G401 (cell line): ENCODE measurements at regions not wholly inside any gene's neighbourhood (a gene's known extent, or its start where the extent isn't known, plus 50 kb on each side); places are given as distances from the start of the nearest gene placed in this dataset.

ENCODE experiments used
- DNase-seq: peaks from one replicate; pipeline ENCODE4 v3.0.0-alpha.2; 2015; ENCODE audit warnings: low spot score
- in situ Hi-C: cut with HindIII; loops from 2 replicates; pipeline ENCODE4 v1.10.0; 2016; ENCODE audit warnings: low sequenced_read_pairs, mixed read lengths

DNA sequence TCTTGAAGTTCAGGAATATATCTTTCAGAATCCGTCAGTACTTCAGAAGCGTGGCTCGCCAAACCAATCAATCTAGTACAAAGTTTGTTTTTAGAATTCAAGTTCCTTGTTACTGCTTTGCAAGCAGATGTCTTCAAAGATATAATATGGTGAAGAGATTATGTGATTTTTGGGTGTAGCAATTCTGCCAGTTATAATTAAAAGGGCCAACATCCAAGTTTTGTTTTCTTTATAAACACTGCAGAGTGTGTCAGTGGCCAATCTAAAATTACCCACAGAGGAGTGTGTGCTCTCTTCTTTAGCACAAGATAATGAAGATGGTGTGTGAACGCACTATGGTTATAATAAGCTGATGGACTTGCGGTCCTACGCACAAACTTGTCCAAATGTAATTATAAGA is 493.6 kb upstream of the MDFIC2 start:
- in situ Hi-C loops: no loop called here
- DNase-seq: no peak

DNA sequence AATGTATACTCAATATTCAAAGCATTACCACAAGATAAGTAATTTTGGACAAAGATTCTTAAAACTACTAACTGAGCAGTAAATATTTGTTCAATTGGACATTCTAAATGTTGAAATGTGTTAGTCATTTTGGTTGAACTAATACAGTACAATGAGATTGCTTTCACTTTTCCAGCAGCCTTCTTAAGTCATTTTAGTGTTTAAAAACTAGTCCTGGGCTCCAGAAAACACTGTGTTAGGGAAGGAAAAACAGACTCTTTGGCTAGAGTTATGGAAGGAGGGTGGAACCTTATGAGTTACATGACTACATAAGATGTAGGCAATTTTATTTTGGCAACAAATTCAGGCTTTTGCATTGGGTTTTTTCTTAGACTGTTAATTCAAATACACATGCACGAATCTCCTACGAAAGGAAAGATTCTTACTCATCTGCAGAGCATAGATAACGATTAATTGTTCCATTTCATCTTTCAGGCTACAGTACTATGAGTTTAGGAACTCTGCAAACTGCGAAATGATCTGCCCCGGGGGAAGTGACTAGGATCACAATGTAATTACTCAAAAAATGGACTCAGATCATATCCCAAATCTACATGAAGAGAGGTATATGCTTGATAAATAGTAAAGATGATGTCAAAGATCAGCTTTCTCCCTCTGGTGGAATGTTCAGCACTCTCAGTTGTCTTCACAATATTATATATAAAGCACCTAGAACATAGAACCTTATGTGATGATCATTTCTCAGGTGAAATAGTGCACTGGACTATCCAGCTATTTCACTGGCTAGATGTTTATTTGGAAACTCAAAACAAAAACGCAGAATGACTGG is 492.8 kb upstream of the MDFIC2 start:
- in situ Hi-C loops: no loop called here
- no peak for DNase-seq

DNA sequence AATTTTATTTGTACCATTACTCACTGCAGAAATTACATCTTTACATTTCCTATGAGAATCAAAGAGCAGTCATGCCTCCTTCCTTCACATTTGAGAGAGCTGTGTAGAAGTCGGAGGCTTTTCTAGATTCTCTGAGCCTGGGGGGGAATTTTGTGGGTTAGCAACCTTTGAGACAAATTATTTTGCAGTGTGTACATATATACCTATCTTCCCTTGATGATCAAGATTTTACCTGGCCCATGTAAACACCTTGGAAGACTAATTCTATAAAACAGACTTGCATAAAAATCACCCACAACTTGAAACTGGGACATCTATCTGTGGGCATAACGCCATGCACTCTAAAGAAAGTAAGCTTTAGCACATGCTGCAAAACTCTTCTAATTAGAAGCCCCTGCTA is 491.5 kb upstream of the MDFIC2 start:
- no peak for DNase-seq
- in situ Hi-C loops: no loop called here

DNA sequence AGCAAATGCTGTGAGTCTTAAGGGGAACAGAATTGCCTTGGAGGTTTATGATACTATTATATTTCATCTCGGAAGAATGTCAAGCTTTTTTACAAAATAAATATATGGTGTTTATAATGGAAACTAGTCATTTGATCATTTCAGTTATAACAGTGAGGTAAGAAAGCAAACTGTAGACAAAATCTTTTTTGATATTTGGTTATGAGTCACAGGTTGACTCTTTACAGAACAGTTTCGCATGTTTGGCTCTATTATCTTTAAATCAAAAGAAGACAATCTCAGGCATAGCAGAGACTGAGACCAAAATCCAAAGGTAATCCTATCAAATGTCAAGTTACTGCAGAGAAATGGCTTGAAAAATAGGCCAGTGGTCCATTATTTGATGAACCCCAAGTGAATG is 490.9 kb upstream of the MDFIC2 start:
- no peak for DNase-seq
- in situ Hi-C loops: no loop called here

DNA sequence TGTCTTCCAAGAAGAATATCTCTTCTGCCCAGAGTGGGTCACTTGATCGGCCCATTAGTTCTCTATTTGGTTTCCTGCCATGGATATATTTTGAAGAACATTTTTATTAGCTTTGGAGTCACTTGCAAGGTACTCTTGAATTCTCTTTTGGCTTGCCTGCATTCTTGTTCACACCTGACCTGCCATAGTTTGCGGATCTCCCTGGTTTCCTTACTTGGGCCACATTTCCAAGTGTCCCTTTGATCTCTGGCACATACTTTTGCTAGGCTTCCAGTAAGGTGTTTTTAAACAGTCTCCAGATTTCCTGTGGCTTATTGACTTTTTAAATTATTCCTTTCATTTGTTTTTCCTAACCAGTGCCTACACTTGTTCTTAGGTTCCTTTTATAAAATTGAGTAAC is 488.5 kb upstream of the MDFIC2 start:
- no peak for DNase-seq
- in situ Hi-C loops: no loop called here

DNA sequence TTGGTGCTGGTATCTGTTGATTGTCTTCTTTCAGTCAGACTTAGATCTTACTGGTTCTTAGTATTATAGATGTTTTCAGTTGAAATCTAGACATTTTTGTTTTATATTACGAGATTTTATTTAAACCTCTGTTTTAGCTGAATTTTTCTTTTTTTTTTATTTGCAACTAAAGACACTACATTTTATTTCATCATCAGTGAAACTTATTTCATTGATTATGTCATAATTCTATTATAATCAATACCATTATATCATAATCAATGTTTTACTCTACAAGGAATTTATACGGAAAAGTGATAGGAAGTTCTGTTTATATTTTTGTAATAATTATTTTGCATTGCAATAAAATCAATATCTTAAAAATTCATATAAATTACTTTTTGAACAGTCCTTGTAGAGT is 477.4 kb upstream of the MDFIC2 start:
- DNase-seq: no peak
- in situ Hi-C loops: no loop called here

DNA sequence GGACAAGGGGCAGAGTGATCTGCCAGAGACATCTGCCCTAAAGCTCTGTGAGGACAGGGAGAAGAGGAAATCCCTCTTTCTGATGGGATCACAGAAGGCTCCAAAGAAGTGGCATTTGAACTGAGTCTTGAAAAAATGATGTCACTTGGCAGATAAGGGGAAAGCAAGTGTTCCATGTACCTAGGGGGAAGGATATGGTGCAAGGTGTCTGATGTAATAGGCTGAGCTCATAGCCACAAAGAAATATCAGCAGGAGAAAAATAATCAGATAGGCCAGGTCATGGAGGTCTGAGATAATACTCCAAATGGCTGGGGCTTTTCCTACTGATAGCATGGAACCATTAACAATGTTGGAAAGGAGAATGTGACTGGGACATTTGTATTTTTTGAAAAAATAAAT is 468.4 kb upstream of the MDFIC2 start:
- DNase-seq: no peak
- in situ Hi-C loops: no loop called here

DNA sequence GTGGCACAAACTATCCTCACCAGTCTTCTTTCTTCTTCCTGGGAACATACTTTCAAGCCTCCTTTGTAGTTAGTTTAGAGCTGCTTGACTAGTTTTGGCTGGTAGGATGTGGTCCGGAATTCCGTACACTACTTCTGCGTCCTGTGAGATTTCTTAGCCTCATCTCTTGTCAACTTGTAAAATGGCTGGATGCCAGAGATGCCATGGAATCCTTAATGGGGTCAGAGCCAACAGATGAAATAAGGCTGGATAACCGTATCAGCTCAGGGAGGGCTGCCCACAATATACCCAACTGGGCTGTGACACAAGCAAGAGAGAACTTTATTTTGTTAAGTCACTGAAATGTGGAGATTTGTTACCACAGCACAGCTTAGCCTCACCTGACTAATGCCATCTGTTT is 466.9 kb upstream of the MDFIC2 start:
- no peak for DNase-seq
- in situ Hi-C loops: no loop called here

DNA sequence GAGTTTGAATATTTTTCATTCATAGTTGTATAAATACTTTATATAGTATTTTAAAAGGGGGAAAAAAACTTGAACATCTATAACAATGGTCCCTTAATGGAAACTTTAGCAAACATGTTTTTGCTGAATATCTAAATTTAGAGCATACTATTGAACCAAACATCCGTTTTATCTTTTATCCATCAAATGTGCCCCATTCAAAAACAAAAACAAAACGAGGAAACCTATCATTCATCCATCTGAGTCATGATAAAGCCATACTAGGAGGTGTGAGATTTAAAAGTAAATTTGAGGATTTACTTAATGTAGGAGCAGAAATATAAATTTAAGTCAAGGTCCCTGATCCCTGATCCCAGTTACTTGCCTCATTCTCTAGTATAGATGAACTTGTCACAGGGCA is 463.6 kb upstream of the MDFIC2 start:
- in situ Hi-C loops: no loop called here
- no peak for DNase-seq

DNA sequence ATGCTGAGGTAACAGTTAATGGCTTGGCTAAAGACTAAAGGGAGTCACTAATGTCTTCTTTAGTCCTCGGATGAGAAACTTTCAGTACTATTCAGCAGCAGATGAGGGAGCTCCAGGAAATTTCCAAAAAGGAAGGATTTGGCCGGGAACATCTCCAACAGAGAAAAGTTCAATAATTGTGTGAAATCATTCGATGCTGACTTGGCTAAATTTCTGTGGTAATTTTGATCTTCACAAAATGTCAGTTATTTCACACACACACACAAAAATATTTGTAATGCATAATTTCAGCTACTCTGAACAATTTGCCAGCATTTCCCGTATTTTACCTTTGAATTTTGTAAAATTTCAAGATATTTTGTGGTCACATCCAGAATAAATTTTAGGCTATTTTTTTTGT is 462.8 kb upstream of the MDFIC2 start:
- no peak for DNase-seq
- in situ Hi-C loops: no loop called here

DNA sequence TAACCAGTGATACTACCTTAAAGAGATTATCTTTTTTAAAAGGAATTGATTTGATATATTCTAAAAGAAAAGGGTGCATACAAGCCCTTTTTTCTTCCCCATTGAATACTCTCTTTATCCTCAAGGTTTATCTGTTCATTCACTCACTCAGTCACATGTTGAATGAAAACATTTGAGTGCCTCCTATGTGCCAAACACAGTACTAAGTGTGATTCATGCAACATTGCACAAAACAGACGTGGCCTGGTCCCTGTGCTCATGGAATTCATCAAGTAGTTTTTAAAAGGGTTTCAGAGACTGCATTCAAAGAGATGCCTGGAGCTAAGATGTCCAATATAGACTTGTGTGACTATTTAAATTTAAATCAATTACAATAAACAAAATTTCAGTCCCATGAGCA is 462.2 kb upstream of the MDFIC2 start:
- in situ Hi-C loops: no loop called here
- no peak for DNase-seq

DNA sequence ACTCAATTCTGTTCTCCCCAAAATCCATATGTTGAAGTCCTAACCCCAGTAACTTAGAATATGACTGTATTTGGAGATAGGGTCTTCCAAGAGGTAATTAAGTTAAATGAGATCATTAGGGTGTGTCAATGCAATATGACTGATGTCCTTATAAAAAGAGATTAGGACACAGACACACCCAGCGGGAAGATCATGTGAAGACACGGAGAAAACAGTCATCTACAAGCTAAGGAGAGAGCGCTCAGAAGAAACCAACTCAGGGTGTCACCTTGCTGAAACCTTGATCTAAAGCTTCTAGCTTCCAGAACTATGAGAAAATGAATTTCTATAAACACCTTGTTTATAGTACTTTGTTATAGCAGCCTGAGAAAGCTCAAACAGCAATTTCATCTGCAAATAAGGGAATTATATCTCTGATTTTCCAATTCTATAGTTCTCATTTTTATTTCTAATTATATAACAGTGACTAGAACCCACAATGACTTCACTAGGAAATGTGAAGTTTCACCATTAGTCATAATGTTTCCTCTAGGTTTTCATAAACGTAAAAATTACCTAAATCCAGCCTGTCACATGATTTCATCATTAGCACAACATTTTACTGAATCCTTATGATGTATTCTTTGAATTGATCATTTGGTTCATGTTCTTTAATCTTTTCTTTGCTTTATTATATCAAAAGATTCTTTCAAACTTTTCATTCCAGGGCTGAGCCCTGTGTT is 459.1 kb upstream of the MDFIC2 start:
- in situ Hi-C loops: no loop called here

DNA sequence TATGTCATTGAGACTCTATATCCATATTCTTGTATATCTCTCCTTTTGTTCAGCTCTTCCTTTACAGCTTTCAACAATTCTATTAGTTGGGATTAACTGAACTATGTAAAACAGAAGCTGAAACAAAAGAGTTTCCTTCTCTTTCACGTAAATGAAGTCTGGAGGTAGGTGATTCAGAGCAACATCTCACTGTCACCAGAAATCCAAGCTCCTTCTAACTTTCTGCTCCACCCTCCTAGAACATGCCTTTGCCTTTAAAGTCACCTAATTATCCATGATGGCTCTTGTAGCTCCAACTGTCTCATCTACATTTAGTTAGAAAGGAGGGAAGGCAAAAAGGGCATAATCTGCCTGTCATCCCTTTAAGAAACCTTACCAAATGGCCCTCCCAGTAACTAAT is 458.2 kb upstream of the MDFIC2 start:
- in situ Hi-C loops: no loop called here
- DNase-seq: no peak

More for the DNA sequence above, 459.1 kb upstream of the MDFIC2 start:
- DNase-seq: no peak

DNA sequence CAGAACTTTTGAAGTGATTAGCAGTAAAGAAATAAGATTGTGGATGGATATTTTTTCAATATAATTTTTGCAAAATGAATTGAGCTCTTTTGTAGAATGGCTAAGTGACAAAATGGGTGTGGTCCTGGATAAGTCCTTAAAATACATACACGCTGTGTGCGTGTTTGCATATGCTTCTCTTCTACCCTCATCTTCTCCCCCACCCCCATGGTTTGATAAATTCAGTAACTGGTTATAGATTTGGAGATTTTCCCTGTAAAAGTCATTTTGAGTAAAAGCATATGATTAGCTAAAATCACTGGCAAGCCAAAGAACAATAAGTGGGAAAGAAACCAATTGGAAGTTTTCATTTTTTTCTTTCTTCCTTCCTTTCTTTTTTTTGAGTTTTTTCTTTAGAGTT is 453.9 kb upstream of the MDFIC2 start:
- no peak for DNase-seq
- in situ Hi-C loops: no loop called here

DNA sequence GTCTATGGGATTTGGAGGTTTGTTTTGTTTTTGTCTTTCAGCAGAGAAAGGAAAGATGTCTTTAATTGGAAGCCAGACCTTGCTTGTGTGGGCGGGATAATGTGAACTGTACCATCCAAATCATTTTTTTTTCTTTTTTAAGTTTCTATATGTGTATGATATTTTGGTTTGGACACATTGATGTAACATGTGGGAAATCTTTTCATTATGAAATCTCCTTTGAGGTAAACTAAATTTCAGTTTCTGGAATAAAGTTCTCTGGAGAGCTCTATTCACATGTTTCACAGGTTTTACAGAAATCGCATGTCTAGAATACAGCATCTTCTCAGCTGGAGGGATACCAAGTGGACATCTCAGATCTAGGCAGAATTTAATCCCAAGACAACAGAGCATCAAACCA is 451.5 kb upstream of the MDFIC2 start:
- in situ Hi-C loops: no loop called here

DNA sequence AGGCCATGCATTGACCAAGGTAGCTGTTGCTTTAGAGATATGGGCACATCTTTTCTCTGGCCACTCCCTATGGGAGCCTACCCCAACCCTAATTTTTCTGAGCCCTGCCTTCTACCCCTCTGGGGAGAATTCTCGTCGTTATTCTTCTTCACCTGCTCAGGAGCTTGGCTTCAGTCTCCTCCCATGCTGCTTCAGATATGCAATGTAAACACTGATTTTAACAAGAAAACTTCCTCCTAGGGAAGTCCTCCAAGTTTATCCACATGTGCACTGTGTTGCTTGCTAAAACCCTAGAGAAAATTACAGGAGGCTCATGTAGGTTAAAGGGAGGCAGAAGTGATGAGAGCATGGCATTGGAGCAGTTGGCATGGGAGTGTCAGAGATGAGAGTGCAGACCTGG is 445.2 kb upstream of the MDFIC2 start:
- in situ Hi-C loops: no loop called here
- no peak for DNase-seq

More for the DNA sequence above, 451.5 kb upstream of the MDFIC2 start:
- DNase-seq: no peak

DNA sequence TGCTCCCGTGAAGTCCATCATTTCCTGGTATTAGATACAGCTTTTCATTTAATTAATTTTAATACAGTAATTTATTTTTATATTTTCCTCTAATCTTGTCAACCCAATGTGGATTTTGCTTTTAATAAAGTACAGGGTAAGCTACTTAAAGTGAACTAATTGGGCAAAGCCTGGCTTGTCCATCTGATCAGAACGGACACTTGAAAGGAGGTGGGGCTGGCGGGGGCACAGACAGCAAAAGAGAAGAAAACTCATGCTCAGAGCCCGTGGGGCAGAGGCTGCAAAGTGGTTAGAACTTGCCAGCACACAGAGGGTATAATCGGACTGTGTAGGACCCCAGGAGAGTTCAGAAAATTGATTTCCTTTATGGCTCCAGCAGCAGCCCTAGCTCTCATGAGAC is 443.1 kb upstream of the MDFIC2 start:
- in situ Hi-C loops: no loop called here
- no peak for DNase-seq

DNA sequence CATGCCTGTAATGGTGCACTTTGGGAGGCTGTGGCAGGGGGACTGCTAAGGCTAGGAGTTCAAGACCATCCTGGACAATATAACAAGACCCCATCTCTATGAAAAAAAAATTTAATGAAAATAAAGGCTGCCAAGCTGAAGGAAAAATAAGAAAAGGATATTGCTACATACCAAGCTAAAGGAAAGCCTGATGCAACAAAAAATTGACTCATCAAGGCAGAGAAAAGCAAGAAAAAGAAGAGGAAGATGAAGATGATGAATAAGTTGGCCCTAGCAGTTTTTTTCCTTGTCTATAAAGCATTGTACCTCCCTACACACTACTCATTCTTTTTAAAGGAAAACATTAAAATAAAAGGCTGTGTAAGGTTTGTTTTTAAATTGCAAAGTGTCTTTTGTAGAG is 441.9 kb upstream of the MDFIC2 start:
- in situ Hi-C loops: no loop called here
- DNase-seq: no peak

DNA sequence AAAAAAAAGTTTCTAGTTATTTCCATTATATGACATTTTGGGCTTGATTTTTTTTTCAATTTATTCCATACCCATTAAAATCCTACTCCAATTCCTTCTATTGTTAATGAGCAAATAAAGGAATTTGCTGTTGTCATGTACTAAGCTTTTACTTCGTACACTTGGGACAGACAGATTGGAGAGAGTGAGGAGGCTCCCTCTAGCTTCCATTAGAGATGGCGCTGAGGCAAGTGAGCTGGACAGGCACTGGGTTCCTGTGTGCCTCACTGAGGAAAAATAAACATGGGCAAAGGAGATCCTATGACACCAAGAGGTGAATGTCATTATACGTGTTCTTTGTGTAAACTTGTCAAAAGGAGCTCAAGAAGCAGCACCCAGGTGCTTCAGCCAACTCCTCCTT is 441.1 kb upstream of the MDFIC2 start:
- in situ Hi-C loops: no loop called here
- DNase-seq: no peak

DNA sequence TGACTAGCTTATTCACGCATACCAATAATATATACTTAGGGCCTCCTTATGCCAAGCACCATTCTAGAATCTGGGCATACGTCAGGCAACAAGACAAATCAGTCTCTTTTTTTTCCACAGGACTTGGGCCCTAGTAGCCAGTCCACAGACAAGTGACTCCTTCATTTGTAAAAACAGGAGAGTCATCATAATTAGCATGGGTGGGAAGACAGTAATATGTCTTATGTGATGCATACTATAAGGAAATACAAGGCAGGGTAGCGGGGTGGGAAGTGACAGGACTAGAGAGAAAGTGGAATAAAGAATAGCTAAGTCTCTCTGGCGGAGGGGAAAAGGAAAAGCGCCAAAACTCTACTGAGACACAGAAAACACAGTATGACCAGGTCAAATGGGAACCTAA is 439.6 kb upstream of the MDFIC2 start:
- DNase-seq: no peak
- in situ Hi-C loops: no loop called here

DNA sequence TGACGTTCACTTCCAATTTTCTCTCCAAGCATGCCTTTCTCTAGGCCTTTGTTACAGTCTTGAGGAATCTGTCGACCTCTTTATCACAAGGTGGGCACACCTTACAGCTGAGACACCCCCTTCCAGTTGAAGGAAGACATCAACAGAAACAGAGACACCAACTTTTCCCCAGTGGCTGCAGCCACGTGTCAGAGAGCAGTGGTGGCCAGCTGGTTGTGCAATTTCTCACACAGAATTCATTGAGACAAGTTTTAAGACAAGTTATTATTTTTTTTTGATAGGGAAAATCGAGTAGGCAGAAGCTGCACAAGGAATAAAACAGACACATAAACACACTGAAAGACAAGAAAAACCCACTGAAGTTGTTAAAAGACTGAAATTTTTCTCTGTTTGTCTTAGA is 436.7 kb upstream of the MDFIC2 start:
- DNase-seq: no peak
- in situ Hi-C loops: no loop called here
